ENCODE measurements at regions not wholly inside any gene's neighbourhood (a gene's known extent, or its start where the extent isn't known, plus 50 kb on each side); places are given as distances from the start of the nearest gene placed in this dataset.
"Not testable (repeated sequence)": the region's sequence is repeated elsewhere in the genome, so short reads cannot be mapped to it uniquely, and the experiment has no call there.

DNA sequence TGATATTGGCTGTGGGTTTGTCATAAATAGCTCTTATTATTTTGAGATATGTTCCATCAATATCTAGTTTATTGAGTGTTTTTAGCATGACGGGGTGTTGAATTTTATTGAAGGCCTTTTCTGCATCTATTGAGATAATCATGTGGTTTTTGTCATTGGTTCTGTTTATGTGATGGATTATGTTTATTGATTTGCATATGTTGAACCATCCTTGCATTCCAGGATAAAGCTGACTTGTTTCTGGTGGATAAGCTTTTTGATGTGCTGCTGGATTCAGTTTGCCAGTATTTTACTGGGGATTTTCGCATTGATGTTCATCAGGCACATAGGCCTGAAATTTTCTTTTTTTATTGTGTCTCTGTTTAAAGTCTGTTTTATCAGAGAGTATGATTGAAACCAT, 151.1 kb upstream of the CREB1 start:
- not testable (repeated sequence) for H3K4me1 ChIP-seq (ENCODE audit: control insufficient read depth, insufficient read depth, low read length); H3K9ac ChIP-seq (ENCODE audit: low read length); H3K36me3 ChIP-seq (ENCODE audit: control insufficient read depth, insufficient read depth, low read length); H3K27ac ChIP-seq (ENCODE audit: low read depth, low read length); H3K27me3 ChIP-seq (ENCODE audit: control insufficient read depth, insufficient read depth, low read length); H3K4me3 ChIP-seq (ENCODE audit: low read depth, low read length)
- peaks cover 14% of the 10 kb centered on the region; the same call in 1 of the 2 replicates for H3K9me3 ChIP-seq (ENCODE audit: control insufficient read depth, insufficient read depth, low read depth, low read length)

DNA sequence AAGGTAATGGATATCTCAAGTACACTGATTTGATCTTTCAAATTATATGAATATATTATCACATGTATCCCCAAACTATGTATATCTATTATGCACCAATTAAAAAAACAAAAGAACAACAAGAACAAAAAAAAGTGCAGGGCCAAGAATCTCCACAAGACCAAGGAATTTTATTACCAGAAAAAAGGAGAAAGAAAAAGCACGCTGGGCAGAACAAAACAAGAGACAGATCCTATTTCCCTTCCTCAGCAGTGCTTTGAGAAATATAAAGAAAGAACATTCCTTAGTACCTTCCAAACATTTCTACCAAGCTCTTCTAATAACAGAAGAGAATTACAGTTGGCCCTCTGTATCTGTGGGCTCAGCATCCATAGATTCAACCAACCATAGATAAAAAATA, 144.7 kb upstream of the CREB1 start:
- Histone ChIP-seq H3K36me3 (ENCODE audit: control insufficient read depth, insufficient read depth, low read length) (no peaks in the 10 kb centered on the region), H3K4me1 (ENCODE audit: control insufficient read depth, insufficient read depth, low read length) (no peaks in the 10 kb centered on the region), H3K4me3 (ENCODE audit: low read depth, low read length) (no peak overlapping the region), H3K9me3 (ENCODE audit: control insufficient read depth, insufficient read depth, low read depth, low read length) (peaks cover 12% of the 10 kb centered on the region; the same call in 1 of the 2 replicates), H3K9ac (ENCODE audit: low read length) (no peak overlapping the region), H3K27me3 (ENCODE audit: control insufficient read depth, insufficient read depth, low read length) (no peaks in the 10 kb centered on the region), H3K27ac (ENCODE audit: low read depth, low read length) (no peak overlapping the region)

- Histone ChIP-seq H3K9ac (ENCODE audit: low read length) (no peak overlapping the region), H3K9me3 (ENCODE audit: control insufficient read depth, insufficient read depth, low read depth, low read length) (peaks cover 12% of the 10 kb centered on the region; the same call in 1 of the 2 replicates), H3K4me3 (ENCODE audit: low read depth, low read length) (no peak overlapping the region), H3K4me1 (ENCODE audit: control insufficient read depth, insufficient read depth, low read length) (no peaks in the 10 kb centered on the region), H3K27me3 (ENCODE audit: control insufficient read depth, insufficient read depth, low read length) (no peaks in the 10 kb centered on the region), H3K36me3 (ENCODE audit: control insufficient read depth, insufficient read depth, low read length) (no peaks in the 10 kb centered on the region), H3K27ac (ENCODE audit: low read depth, low read length) (no peak overlapping the region)
Measured at GRCh38 chr2:207385903-207386302, 143.9 kb upstream of the CREB1 start.

- peaks cover 10% of the 10 kb centered on the region; the same call in 1 of the 2 replicates for H3K9me3 ChIP-seq (ENCODE audit: control insufficient read depth, insufficient read depth, low read depth, low read length)
- no peaks in the 10 kb centered on the region for H3K27me3 ChIP-seq (ENCODE audit: control insufficient read depth, insufficient read depth, low read length)
- no peak overlapping the region for H3K27ac ChIP-seq (ENCODE audit: low read depth, low read length)
- no peaks in the 10 kb centered on the region for H3K36me3 ChIP-seq (ENCODE audit: control insufficient read depth, insufficient read depth, low read length)
- no peaks in the 10 kb centered on the region for H3K4me1 ChIP-seq (ENCODE audit: control insufficient read depth, insufficient read depth, low read length)
- no peak overlapping the region for H3K9ac ChIP-seq (ENCODE audit: low read length)
- H3K4me3 ChIP-seq (ENCODE audit: low read depth, low read length): no peak overlapping the region
Measured at GRCh38 chr2:207387001-207387571, 142.7 kb upstream of the CREB1 start.

DNA sequence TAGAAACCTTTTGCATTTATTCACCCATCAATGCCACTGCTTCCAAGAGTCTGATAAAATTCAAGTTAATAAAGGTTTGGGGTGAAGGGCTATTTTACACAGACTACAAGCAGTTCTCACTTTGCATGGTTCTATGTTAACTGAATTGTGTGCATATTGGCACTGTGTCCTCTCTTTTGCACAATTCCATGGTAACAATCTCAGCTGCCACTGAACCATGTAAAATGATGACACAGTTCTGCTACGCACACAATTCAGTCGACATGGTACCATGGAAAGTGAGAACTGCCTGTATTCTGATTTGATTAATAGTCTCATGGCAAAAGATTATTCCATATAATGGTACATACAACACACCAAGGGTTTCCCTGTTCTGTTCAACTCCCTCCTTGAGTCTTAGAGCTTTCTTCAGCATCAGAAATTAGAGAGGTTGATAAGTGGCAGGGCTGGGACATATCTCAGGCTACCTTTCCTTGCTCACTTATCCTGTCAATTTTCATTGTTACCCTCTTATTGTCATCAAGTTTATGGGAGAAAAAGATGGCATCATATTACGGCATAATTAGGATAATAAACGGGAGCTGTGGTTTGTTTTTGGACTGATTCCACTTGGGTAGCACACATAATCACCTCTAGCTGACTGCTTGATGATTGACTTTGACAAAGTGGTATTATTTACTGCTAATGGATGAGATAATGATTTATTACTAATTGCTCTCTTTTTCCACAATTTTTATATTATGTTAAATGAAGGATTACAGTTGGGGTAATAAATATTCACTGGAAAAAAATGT, 139.3 kb upstream of the CREB1 start:
- Histone ChIP-seq H3K36me3 (ENCODE audit: control insufficient read depth, insufficient read depth, low read length) (no peaks in the 10 kb centered on the region), H3K4me1 (ENCODE audit: control insufficient read depth, insufficient read depth, low read length) (no peaks in the 10 kb centered on the region), H3K4me3 (ENCODE audit: low read depth, low read length) (no peak overlapping the region), H3K27me3 (ENCODE audit: control insufficient read depth, insufficient read depth, low read length) (no peaks in the 10 kb centered on the region), H3K27ac (ENCODE audit: low read depth, low read length) (no peak overlapping the region), H3K9me3 (ENCODE audit: control insufficient read depth, insufficient read depth, low read depth, low read length) (no peaks in the 10 kb centered on the region), H3K9ac (ENCODE audit: low read length) (no peak overlapping the region)

DNA sequence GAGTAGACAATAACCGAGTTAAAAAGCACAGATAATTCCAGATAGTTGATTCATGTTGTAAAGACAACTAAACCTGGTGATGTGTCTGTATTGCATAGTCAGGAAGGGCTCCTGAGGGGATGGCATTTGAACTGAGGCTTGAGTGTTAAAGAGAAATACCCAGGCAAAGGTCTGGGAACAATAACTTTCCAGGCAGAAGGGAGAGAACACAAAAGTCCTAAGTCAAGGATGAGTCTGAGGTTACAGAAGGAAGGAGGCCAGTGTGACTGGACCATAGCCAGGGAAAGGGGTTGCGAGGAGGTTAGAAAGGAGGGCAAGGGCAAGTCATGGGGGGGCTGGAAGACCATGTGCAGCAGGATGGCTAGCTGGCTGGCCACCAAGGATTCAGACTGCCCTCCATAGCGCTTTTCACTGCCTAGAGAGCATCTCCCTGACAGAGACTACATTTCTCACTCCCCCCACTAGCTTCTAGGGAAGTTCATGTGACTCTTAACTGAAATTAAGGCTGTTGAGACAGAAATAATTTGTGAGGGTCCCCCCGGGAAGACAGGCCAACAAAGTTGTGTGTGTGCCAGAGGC, 135.5 kb upstream of the CREB1 start:
- no peak overlapping the region for H3K9ac ChIP-seq (ENCODE audit: low read length)
- H3K27ac ChIP-seq (ENCODE audit: low read depth, low read length): no peak overlapping the region
- H3K9me3 ChIP-seq (ENCODE audit: control insufficient read depth, insufficient read depth, low read depth, low read length): no peaks in the 10 kb centered on the region
- H3K27me3 ChIP-seq (ENCODE audit: control insufficient read depth, insufficient read depth, low read length): no peaks in the 10 kb centered on the region
- H3K36me3 ChIP-seq (ENCODE audit: control insufficient read depth, insufficient read depth, low read length): no peaks in the 10 kb centered on the region
- peaks cover 9% of the 10 kb centered on the region; the same call in 1 of the 2 replicates for H3K4me1 ChIP-seq (ENCODE audit: control insufficient read depth, insufficient read depth, low read length)
- no peak overlapping the region for H3K4me3 ChIP-seq (ENCODE audit: low read depth, low read length)

DNA sequence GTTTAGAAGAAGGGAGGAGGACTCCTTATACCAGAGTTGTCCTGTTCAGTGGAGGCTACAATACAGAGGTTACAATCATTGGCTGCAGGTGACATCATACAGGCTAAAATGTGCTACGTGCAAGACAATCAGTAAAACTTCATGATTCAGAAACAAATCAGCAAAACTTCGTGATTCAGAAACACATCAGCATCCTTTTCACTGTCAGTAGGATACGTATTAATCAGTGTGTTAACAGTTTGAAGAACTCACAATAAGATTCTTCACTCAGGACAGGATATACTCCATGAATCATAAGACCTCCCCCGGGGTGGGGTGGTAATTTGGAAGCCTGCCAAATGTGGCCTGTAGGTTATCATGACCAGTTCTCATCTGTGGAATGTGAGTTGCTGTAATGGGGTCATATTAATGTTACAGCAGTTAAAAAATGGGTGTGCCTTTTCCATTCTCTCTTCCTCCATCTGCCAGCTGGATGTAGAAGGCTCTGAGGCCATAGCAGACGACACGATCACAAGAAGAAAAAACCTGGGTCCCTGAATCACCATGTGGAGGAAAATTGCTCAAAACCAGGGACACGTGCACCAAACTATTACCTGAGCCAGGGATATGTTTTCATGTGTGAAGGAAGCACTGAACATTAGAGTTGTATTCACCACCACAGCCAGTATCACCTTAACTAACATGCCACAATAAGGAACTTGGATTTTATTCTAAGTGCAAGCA, 134.8 kb upstream of the CREB1 start:
- Histone ChIP-seq H3K27me3 (ENCODE audit: control insufficient read depth, insufficient read depth, low read length) (no peaks in the 10 kb centered on the region), H3K27ac (ENCODE audit: low read depth, low read length) (no peak overlapping the region), H3K36me3 (ENCODE audit: control insufficient read depth, insufficient read depth, low read length) (no peaks in the 10 kb centered on the region), H3K9ac (ENCODE audit: low read length) (no peak overlapping the region), H3K4me1 (ENCODE audit: control insufficient read depth, insufficient read depth, low read length) (peaks cover 9% of the 10 kb centered on the region; the same call in 1 of the 2 replicates), H3K9me3 (ENCODE audit: control insufficient read depth, insufficient read depth, low read depth, low read length) (no peaks in the 10 kb centered on the region), H3K4me3 (ENCODE audit: low read depth, low read length) (no peak overlapping the region)

- H3K4me3 ChIP-seq (ENCODE audit: low read depth, low read length): no peak overlapping the region
- no peaks in the 10 kb centered on the region for H3K9me3 ChIP-seq (ENCODE audit: control insufficient read depth, insufficient read depth, low read depth, low read length)
- H3K9ac ChIP-seq (ENCODE audit: low read length): no peak overlapping the region
- H3K27ac ChIP-seq (ENCODE audit: low read depth, low read length): no peak overlapping the region
- H3K36me3 ChIP-seq (ENCODE audit: control insufficient read depth, insufficient read depth, low read length): no peaks in the 10 kb centered on the region
- no peaks in the 10 kb centered on the region for H3K27me3 ChIP-seq (ENCODE audit: control insufficient read depth, insufficient read depth, low read length)
- H3K4me1 ChIP-seq (ENCODE audit: control insufficient read depth, insufficient read depth, low read length): peaks cover 9% of the 10 kb centered on the region; the same call in 1 of the 2 replicates
Measured at GRCh38 chr2:207395535-207396251, 134.1 kb upstream of the CREB1 start.

- H3K27ac ChIP-seq (ENCODE audit: low read depth, low read length): no peak overlapping the region
- H3K4me1 ChIP-seq (ENCODE audit: control insufficient read depth, insufficient read depth, low read length): peaks cover 17% of the 10 kb centered on the region
- no peaks in the 10 kb centered on the region for H3K27me3 ChIP-seq (ENCODE audit: control insufficient read depth, insufficient read depth, low read length)
- H3K9ac ChIP-seq (ENCODE audit: low read length): no peak overlapping the region
- no peaks in the 10 kb centered on the region for H3K9me3 ChIP-seq (ENCODE audit: control insufficient read depth, insufficient read depth, low read depth, low read length)
- no peak overlapping the region for H3K4me3 ChIP-seq (ENCODE audit: low read depth, low read length)
- H3K36me3 ChIP-seq (ENCODE audit: control insufficient read depth, insufficient read depth, low read length): no peaks in the 10 kb centered on the region
Measured at GRCh38 chr2:207397917-207398655, 131.7 kb upstream of the CREB1 start.

DNA sequence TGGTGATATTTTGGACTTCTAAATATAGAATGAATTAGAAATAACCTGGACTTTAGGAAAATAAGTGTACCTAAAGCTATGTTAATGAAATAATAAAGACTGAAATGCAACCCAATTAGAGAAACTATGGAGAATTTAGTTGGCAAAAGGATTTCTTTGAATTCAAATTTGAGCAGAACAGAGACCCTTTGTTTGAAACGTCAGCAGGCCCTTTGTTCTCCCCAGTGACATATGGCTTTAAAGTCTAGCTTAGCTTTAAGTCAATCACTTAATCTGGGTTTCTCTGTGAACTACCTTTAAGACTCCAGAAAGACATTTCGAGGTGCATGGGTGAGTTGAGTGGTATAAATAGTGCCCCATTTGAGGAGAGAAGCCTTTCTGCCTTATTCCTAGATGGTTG, 130.5 kb upstream of the CREB1 start:
- Histone ChIP-seq H3K36me3 (ENCODE audit: control insufficient read depth, insufficient read depth, low read length) (no peaks in the 10 kb centered on the region), H3K27ac (ENCODE audit: low read depth, low read length) (no peak overlapping the region), H3K4me1 (ENCODE audit: control insufficient read depth, insufficient read depth, low read length) (peaks cover 17% of the 10 kb centered on the region), H3K4me3 (ENCODE audit: low read depth, low read length) (no peak overlapping the region), H3K27me3 (ENCODE audit: control insufficient read depth, insufficient read depth, low read length) (no peaks in the 10 kb centered on the region), H3K9me3 (ENCODE audit: control insufficient read depth, insufficient read depth, low read depth, low read length) (no peaks in the 10 kb centered on the region), H3K9ac (ENCODE audit: low read length) (no peak overlapping the region)

Data from HUES6 (cell line).